Stimulated activated CD8-positive, alpha-beta memory T cell treated with anti-CD3 and anti-CD28 coated beads, Interleukin-7, amount 100 ng/mL, for 24 hours (primary cell): ENCODE measurements at regions not wholly inside any gene's neighbourhood (a gene's known extent, or its start where the extent isn't known, plus 50 kb on each side); places are given as distances from the start of the nearest gene placed in this dataset.

ENCODE experiments used
- DNase-seq: peaks from one replicate; pipeline ENCODE4 v3.0.0-alpha.2; 2020; ENCODE audit warnings: low read depth

DNA sequence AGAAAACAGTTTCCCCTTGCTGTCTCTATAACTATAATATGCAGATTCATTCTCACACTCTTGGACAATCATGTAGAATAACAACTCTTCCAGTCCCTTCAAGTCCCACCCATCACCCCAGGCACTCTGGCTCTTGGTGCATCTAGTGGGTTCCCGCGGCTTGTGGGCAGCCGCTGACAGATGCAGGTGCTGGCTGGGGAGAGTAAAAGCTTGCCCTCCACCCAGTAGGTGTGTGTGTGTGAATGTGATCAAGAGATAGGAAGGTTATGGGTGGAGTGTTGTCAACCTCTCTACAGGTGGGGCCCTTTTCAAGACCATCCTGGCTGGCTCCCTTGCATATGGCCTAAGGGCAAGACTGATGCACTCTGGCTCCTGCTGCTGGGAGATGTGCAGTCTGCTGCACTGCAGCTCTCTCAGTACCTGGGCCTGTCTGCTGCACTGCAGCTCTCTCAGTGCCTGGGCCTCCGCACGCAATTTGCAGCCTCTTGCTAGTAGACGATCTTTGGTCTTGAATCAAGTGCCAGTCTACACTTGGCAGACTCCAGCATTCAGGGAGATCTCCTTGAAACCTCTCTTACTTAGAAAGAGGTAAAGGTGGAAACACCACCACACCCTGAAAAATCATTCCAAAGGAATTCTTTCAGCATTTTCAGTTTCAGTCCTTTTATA lies 189.7 kb upstream of the GDNF start:
- DNase-seq, result no peak

GRCh38 chr5:38023799-38024198 lies 184.0 kb upstream of the GDNF start:
- DNase-seq, result no peak

GRCh38 chr5:38023371-38023770 lies 183.5 kb upstream of the GDNF start:
- no peak for DNase-seq

DNA sequence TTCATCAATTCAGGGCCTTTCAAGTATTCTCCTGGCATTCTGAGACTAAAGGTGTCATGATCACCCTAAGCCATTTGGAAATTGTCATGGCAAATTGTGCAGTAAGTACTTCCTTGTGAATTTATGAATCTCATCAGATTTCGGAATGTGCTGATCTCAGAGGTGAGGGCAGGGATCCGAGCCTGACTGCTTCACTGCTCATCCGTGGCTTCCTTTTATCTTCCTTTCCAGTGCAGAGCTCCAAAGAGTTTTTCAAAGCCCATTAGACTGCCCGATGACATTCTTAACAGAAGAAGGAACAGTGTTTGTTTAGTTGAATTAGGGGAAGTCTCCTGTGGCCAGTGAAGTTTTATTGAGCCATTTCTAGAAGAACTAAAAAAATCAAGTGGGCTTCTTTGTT lies 182.8 kb upstream of the GDNF start:
- DNase-seq, result no peak

GRCh38 chr5:38018016-38018415 lies 178.2 kb upstream of the GDNF start:
- DNase-seq, result no peak

DNA sequence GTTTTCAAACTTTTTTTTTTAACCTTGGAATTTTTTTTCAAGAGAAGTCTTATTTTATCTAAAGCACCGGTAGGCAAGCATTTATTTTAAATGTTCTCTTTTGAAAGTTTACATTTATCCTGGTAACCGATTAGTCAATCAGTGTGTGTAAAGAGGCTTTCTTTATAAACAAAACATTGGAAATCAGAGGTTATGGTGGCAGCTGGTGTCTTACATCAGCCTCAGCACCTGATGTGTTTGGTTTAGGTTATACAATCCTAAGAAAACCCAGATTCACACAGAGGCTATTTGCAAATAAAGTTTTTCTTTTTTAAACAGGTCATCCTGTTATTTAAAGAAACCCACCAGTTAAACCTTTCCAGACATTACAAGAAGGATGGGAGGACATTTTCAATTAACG lies 173.3 kb upstream of the GDNF start:
- no peak for DNase-seq

DNA sequence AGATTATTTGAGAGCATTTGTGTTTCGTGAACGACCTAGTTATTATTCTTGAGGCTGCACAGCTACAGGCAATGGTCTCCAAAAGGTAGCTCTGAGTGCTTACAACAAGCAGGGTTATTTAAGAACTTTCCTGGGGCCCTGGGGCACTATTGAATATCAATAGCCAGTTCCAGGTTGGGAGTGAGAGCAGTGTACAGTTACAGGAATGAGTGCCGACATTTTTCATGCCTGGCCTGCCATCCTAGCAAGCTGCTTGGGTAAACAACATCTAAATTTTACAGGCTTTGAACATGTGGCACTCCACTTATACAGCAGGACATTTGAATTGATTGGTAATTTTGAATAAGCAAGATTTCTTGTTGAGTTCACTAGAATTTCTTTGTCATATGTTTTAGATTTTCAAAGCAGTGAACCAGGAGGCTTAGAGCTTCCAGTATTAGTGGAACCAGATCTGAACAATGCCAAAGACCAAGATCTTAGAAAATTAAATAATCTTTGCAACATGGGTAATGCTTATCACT lies 171.9 kb upstream of the GDNF start:
- no peak for DNase-seq

DNA sequence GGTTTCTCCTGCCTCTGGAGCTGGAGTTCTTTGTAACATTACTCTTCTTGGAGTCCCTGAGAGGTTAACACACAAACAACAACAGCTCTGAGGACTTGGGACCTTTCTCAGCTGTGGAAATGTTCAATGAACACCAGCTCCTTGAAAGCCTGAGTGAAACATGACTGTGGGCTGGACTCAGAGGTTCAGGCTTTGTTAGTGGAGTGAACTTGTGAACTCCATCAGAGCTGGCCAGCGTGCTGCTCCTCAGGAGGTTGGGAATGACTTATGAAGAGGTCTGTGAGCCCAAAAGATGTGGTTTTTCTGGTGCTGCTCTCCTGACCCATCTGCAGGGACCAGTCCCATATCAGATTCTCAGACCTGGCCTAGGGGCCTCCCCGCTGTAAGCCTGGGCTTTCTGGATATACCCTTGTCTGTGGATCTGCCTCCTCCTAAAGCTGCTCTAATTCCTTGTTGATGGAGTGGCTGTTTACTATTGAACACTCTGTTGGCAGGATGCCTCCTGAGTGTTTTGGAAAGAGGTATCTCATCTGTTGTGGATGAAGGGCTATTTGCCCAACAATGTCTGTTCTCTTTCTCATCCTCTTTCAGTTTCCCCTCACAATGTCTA lies 170.0 kb upstream of the GDNF start:
- no peak for DNase-seq

DNA sequence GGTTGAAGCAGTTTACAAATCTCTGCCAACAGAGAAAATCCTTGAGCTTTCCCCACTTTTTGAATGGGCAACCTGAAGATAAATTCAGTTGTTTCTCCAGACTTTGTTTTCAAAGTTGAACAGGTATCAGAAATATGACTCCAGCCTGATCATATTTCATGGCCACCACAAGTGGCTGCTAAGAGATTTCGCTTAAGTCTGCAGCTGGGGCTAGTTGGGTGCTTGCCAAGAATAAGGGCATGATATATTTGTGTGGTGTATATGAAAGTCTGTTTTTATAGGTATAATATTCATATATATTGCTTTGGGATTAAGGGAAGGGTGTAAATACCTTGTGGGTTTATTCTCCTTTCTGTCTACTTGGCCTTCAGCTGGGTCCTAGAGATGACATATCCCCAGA lies 168.4 kb upstream of the GDNF start:
- no peak for DNase-seq

DNA sequence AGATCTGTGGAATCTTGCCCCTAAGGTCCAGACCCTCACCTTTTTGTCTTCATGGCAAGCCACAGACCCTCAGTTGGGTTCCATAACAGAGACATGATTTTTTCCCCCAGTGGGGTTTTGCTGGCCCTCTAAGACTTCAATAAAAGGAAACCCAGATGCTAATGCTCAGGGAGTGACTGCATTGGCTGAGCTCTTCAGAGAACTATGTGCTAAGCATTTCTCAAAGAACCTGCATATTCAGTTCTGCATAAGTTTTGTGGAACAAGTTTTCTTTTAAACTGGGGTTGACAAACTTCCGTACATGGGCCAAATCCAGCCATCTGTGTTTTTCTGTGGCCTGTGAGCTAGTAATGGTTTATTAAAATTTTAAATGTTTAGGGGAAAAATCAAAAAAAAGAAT lies 159.8 kb upstream of the GDNF start:
- no peak for DNase-seq

GRCh38 chr5:37996918-37997317 lies 157.1 kb upstream of the GDNF start:
- DNase-seq, result no peak

- DNase-seq, result no peak
Measured at GRCh38 chr5:37994729-37995128, 154.9 kb upstream of the GDNF start.

GRCh38 chr5:37991301-37992299 lies 151.8 kb upstream of the GDNF start:
- DNase-seq, result no peak

DNA sequence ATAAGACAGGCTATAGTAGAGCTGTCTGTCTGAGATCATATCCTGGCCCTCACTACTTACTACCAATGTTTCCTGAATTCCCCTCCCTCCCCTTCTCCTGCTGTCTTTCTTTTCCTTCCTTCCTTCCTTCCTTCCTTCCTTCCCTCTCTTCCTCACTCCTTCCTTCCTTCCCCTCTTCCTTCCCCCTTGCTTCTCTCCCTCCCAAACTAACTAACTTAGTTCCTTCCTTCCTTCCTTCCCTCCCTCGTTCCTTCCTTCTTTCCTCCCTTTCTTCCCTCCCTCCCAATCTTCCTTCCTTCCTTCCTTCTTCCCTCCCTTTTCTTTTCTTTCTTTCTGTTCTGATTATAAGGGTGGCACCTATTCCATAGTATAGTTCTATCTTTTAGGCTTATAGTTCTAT lies 150.0 kb upstream of the GDNF start:
- DNase-seq, result no peak

GRCh38 chr5:37988454-37989046 lies 148.7 kb upstream of the GDNF start:
- no peak for DNase-seq

- no peak for DNase-seq
Measured at GRCh38 chr5:37984300-37984699, 144.5 kb upstream of the GDNF start.

DNA sequence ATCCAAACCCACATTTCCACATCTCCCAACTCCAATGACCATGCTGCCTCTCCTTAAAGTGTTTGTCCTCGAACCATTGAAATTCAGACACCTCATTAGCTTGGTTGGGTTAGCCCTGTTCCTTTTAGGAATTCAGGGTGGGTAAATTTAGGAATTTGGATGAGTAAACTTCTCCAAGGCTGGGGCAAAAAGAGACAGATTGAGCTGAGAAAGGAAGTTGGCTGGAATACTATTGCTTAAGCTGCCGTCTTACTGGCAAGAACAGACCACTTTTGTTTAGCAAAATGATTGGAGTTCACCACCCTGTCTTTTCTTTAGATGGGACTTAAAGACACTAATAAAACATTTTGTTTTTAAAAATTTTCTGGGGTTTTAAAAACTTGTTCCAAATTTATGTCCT lies 143.6 kb upstream of the GDNF start:
- DNase-seq, result no peak

DNA sequence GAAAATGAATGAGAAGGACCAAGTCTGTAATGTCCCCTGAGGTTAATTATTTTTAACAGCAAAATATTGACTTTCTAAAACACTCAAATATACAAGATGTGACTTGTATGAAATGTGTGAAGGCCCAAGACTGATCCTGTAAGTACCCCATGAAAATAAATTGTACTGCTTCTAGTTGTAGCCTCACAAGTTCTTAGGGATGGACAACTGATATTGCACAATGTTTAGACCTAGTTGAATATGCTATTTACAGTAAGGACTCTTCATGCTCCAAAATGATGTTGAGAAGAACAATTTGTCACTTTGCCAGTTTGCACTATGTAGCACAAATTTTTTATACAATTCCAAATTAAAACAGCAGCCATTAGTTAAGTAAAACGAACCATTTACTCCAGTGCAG lies 139.7 kb upstream of the GDNF start:
- DNase-seq, result no peak

DNA sequence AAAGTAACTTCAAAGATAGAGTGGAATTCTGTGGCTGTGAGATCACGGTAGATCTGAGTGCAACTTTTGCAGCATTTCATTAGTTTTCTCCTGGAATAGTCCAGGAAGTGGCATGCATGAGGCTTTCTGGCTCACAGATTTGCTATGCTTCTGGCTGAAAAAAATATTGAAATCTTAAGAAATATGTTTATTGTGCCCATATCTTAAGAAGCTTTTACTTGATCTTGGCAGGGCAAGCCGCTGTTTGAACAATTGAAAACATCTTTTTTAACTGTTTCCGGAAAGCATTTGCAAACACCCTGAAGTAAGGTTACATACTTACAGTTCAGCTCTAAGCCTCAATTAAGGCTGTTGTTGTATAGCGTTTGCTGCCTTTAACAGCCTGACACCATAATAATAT lies 135.7 kb upstream of the GDNF start:
- no peak for DNase-seq

- no peak for DNase-seq
Measured at GRCh38 chr5:37971483-37972024, 131.7 kb upstream of the GDNF start.

DNA sequence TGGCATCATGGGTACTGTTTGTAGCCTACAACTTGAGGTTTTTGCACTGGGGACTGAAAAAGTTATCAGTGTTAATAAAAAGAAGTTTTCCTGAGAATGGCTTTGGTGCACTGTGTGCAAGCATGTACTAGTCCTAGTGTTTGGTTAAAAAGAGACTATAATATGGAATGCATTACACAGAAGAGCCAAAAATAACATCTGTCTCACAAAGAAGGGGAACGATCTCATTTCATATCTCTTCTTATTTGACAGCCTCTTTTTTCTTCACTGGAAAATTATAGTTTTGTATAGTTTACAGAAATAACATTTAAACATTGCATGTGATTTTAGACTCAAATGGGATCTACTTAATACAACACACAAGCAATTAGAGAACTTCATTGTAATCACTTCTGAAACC lies 127.0 kb upstream of the GDNF start:
- DNase-seq, result no peak

DNA sequence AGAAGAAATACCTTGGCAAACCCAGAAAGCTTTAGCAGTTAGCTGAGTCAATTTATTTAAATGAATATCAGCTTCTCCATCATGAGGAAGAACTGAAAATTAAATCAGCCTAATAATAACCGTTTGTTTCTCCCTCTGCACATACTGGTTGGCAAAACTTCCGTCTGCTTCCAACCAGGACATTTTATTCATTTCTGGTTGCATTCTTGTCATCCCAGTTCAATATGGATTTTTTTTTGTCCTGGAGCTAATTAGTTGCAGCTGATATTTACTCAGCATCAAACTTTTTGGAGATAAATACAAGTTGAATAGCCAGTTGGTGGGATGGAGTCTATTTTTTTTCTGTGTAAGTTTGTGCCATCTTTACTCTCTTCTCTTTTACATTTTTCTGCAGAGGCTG lies 126.5 kb upstream of the GDNF start:
- DNase-seq, result no peak
